K562 (cell line): ENCODE measurements at regions not wholly inside any gene's neighbourhood (a gene's known extent, or its start where the extent isn't known, plus 50 kb on each side); places are given as distances from the start of the nearest gene placed in this dataset.

Experiments
- ATAC-seq: fragments of 200-7000 bp; cut with Tn5 transposase; 3 replicates; pipeline ENCODE4 v1.9.1; 2020; ENCODE audit warnings: moderate library complexity
- BruUV-seq: library from RNA; stranded (reverse); fragments of 400-500 nt; replicated peaks from 2 replicates; lab custom pipeline; 2021; lab: Mats Ljungman, UMichigan
- CTCF ChIA-PET: fragments of 300-600 bp; formaldehyde crosslinking; extraction: SDS; loops from one replicate; lab custom pipeline; 2021; ENCODE audit warnings: low intra/inter-chr PET ratio; lab: Yijun Ruan, JAX
- POLR2A ChIA-PET: fragments of 300-600, 350-650 bp; sonication (Branson Sonifier 250); formaldehyde crosslinking; extraction: SDS; loops from one replicate; lab custom pipeline; 2021; ENCODE audit warnings: antibody characterized with exemption, inconsistent platforms; lab: Yijun Ruan, JAX
- DNase-seq, 4 experiments: peaks; one replicate each; pipeline versions ENCODE4 v3.0.0 to v3.0.0-alpha.2; 2011 to 2018; ENCODE audit warnings: low spot score in 3 of 4, mixed read lengths in 3 of 4; ENCODE audit errors: extremely low read depth in 1 of 4
- FAIRE-seq: peaks from 2 replicates; lab custom pipeline; 2011; peaks lifted over from hg19 to GRCh38; lab: Jason Lieb, UNC
- H2AFZ ChIP-seq: 2 replicates; pipeline ENCODE4 v1.6.0; 2011; ENCODE audit warnings: low read depth, low read length, control low read depth, inconsistent platforms
- H3K27ac ChIP-seq: fragments of 200-600 bp; 3 replicates; pipeline ENCODE4 v1.8.0; 2011; ENCODE audit warnings: low read depth, mild to moderate bottlenecking, control low read depth, inconsistent platforms, low read length, moderate library complexity, mixed read lengths; ENCODE audit errors: extremely low read depth
- H3K27me3 ChIP-seq, 2 experiments: fragments of 300-600 bp in 1 of 2; 2 replicates in 1 of 2; 3 replicates in 1 of 2; pipeline versions ENCODE4 v1.6.0 to v1.8.0; 2011; ENCODE audit warnings: inconsistent platforms in 2 of 2, low read length in 2 of 2, mild to moderate bottlenecking in 1 of 2, mixed read lengths in 1 of 2, moderate library complexity in 1 of 2; ENCODE audit not compliant: control insufficient read depth in 2 of 2, insufficient read depth in 2 of 2
- H3K36me3 ChIP-seq: fragments of 300-600 bp; 3 replicates; pipeline ENCODE4 v1.8.0; 2011; ENCODE audit warnings: mild to moderate bottlenecking, low read length, inconsistent platforms; ENCODE audit not compliant: control insufficient read depth, insufficient read depth
- H3K4me1 ChIP-seq, 2 experiments: fragments of 200-600 bp in 1 of 2; replicated peaks in 1 of 2; 2 replicates in 1 of 2; 3 replicates in 1 of 2; pipeline versions ENCODE4 v1.5.1 to v1.8.0; 2011; ENCODE audit warnings: inconsistent platforms in 2 of 2, low read length in 2 of 2, mild to moderate bottlenecking in 1 of 2, mixed read lengths in 1 of 2, moderate library complexity in 1 of 2; ENCODE audit not compliant: control insufficient read depth in 2 of 2, insufficient read depth in 2 of 2
- H3K4me2 ChIP-seq: 2 replicates; pipeline ENCODE4 v1.6.1; 2011; ENCODE audit warnings: low read length, control low read depth, inconsistent platforms, mixed read lengths; ENCODE audit not compliant: insufficient read depth
- H3K4me3 ChIP-seq: fragments of 200-600 bp; sonication (generic), shearing (Covaris generic); 2 replicates; pipeline ENCODE4 v1.5.1; 2016; ENCODE audit warnings: control low read depth, inconsistent platforms
- H3K79me2 ChIP-seq: fragments of 200-600 bp; 3 replicates; pipeline ENCODE4 v1.8.0; 2011; ENCODE audit warnings: low read length, inconsistent platforms; ENCODE audit not compliant: control insufficient read depth, insufficient read depth
- H3K9ac ChIP-seq, 2 experiments: 2 replicates each; pipeline versions ENCODE4 v1.6.0 to v1.6.1; 2011; ENCODE audit warnings: low read depth in 2 of 2, low read length in 2 of 2, control low read depth in 1 of 2, inconsistent platforms in 1 of 2, mild to moderate bottlenecking in 1 of 2, mixed read lengths in 1 of 2; ENCODE audit not compliant: insufficient read depth in 1 of 2
- H3K9me1 ChIP-seq: one replicate; pipeline ENCODE4 v1.6.0; 2011; ENCODE audit warnings: inconsistent platforms, mild to moderate bottlenecking, low read length, moderate library complexity; ENCODE audit not compliant: control insufficient read depth, insufficient read depth
- H3K9me3 ChIP-seq: replicated peaks from 2 replicates; pipeline ENCODE4 v1.5.1; 2011; ENCODE audit warnings: low read depth, low read length, inconsistent platforms; ENCODE audit not compliant: control insufficient read depth, insufficient read depth
- H4K20me1 ChIP-seq: replicated peaks from 2 replicates; pipeline ENCODE4 v1.6.1; 2011; ENCODE audit warnings: low read length, inconsistent platforms, mixed read lengths; ENCODE audit not compliant: control insufficient read depth, insufficient read depth
- MTA1 ChIP-seq: fragments of 450-650 bp; IDR thresholded peaks from 2 replicates; pipeline ENCODE4 v1.6.1; 2017; ENCODE audit warnings: borderline replicate concordance
- NFYB ChIP-seq: IDR thresholded peaks from 2 replicates; pipeline ENCODE4 v1.6.1; 2011; ENCODE audit warnings: mild to moderate bottlenecking, moderate library complexity; ENCODE audit not compliant: insufficient read length; ENCODE audit errors: extremely low read depth
- SMARCA5 ChIP-seq: fragments of 450-650 bp; IDR thresholded peaks from 2 replicates; pipeline ENCODE4 v1.6.1; 2016
- ZNF717 ChIP-seq: fragments of 250-450 bp; sonication (Bioruptor Pico); IDR thresholded peaks from 2 replicates; pipeline ENCODE4 v1.5.0; 2021
- WGBS: fragments of 100-300 bp; shearing (Covaris generic); methylation state at CpG from one replicate; pipeline ENCODE4 v1.1.6; 2016; ENCODE audit warnings: low coverage, mixed read lengths; ENCODE audit not compliant: insufficient coverage; ENCODE audit errors: missing lambda C conversion rate; 5-methylcytosine and 5-hydroxymethylcytosine counted together
- in situ Hi-C: fragments of 300-500 bp; cut with MboI; formaldehyde crosslinking; loops from 4 replicates; pipeline ENCODE4 v1.15.0; 2018; ENCODE audit warnings: inconsistent platforms, mixed read lengths
- intact Hi-C: fragments of 100-400 bp; cut with micrococcal nuclease; formaldehyde crosslinking; loops from 2 replicates; pipeline ENCODE4 v1.14.2; 2022
- TF ChIP-seq, protein P1 (sequence below): fragments of 250-450 bp; sonication (Bioruptor Pico); IDR thresholded peaks from 2 replicates; pipeline ENCODE4 v1.5.0; 2021; ENCODE audit warnings: mild to moderate bottlenecking, moderate library complexity

- peaks cover 0 to 11% of the 10 kb centered on the region in 2 experiments; a peak in 1 of 5 replicates for H3K27me3 ChIP-seq
- BruUV-seq, result no TSS peak
- no peaks in the 10 kb centered on the region for H3K36me3 ChIP-seq
- intact Hi-C loops, result no loop called here
- ChIA-PET CTCF (no interaction called here), POLR2A (no interaction called here)
- H3K27ac ChIP-seq, result no peak overlapping the region
- H3K9me3 ChIP-seq, result no peaks in the 10 kb centered on the region
- H3K9ac ChIP-seq, result no peak overlapping the region
- no peak for TF ChIP-seq ZNF717
- TF ChIP-seq NFYB, result no peak
- no peak for TF ChIP-seq SMARCA5
- TF ChIP-seq, protein P1, sequence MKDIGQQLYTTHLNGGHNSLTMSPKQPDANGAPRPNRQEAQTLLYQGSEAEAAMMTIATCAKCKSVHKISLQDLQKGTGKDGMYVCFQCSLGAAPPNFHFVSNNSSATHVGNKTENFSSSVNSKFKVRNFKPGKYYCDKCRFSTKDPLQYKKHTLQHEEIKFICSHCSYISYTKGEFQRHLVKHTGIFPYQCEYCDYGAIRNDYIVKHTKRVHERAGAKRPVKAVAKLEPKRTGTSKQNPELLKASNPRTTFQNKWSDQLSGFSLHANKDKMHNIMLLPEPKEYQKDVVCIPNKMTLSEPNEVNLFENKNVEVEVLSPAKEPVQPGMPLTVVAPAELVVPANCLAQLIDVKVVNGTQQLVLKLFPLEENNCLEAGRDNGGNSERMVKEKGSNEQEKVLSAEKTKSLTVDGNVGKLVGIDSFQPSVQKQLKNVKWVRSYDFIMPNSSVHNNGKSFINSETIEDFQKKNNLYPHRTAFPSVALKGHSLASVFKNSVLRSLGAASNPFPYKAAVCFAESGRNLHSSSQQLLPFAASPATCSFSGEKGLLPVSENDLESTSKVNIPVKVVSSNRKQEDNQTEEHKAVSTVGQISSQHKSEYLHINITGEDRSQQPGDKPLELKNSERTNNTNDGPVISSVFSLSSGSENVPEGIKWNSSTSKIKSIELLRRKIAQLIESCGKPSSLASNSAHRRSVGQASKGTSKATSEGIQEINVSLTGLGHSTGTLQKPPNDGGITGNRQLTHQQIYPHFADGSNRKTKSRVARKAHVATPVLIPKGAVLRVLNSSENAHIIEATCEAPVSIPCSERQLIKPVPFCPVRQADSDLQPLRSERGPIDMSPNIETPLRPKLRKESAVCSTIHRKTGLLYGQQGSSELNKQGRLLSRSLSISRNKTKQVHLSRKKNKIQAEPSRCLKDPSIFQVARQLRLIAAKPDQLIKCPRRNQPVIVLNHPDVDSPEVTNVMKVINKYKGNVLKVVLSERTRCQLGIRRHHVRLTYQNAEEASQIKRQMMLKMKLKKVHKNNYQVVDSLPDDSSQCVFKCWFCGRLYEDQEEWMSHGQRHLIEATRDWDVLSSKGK (CRISPR knock-in tag), result no peak
- TF ChIP-seq MTA1, result no peak
- no peaks in the 10 kb centered on the region for H3K79me2 ChIP-seq
- no peaks in the 10 kb centered on the region for H3K4me1 ChIP-seq
- ATAC-seq (no peak), DNase-seq (no peak), FAIRE-seq (no peak)
- no peak overlapping the region for H2AFZ ChIP-seq
- in situ Hi-C loops, result no loop called here
- no peak overlapping the region for H3K4me3 ChIP-seq
- 6% methylated on average over 9 of the region's 10 CpGs for WGBS
- no peak overlapping the region for H3K4me2 ChIP-seq
- no peaks in the 10 kb centered on the region for H3K9me1 ChIP-seq
- H4K20me1 ChIP-seq, result no peaks in the 10 kb centered on the region
Measured at GRCh38 chr10:130353928-130354572, 217.9 kb downstream of the GLRX3 start.
